Activated CD4-positive, alpha-beta T cell treated with anti-CD3 and anti-CD28 coated beads for 36 hours (primary cell): ENCODE measurements at regions not wholly inside any gene's neighbourhood (a gene's known extent, or its start where the extent isn't known, plus 50 kb on each side); places are given as distances from the start of the nearest gene placed in this dataset.
"Not testable (repeated sequence)": the region's sequence is repeated elsewhere in the genome, so short reads cannot be mapped to it uniquely, and the experiment has no call there.

ENCODE experiments used
- ATAC-seq: fragments of 200-7000 bp; cut with Tn5 transposase; one replicate; pipeline ENCODE4 v1.10.0; 2021; ENCODE audit warnings: mild to moderate bottlenecking, moderate library complexity
- CTCF ChIA-PET: fragments of 350-600 bp; sonication (Branson Sonifier 250); formaldehyde crosslinking; loops from one replicate; lab custom pipeline; 2021; ENCODE audit warnings: antibody characterized with exemption; lab: Charles Lee
- POLR2A ChIA-PET: fragments of 350-600 bp; sonication (Branson Sonifier 250); formaldehyde crosslinking; loops from one replicate; lab custom pipeline; 2021; ENCODE audit warnings: antibody characterized with exemption, inconsistent platforms; lab: Charles Lee
- DNase-seq: peaks from one replicate; pipeline ENCODE4 v3.0.0-alpha.2; 2020
- H3K27ac Mint-ChIP-seq: one replicate; pipeline ENCODE4 v1.8.0; 2021; ENCODE audit warnings: mixed read lengths
- H3K27me3 Mint-ChIP-seq: one replicate; pipeline ENCODE4 v1.8.0; 2021; ENCODE audit warnings: mixed read lengths
- H3K36me3 Mint-ChIP-seq: one replicate; pipeline ENCODE4 v1.8.0; 2021; ENCODE audit warnings: low read depth, mixed read lengths
- H3K4me1 Mint-ChIP-seq: one replicate; pipeline ENCODE4 v1.8.0; 2021; ENCODE audit warnings: mixed read lengths
- H3K4me3 Mint-ChIP-seq: one replicate; pipeline ENCODE4 v1.8.0; 2021; ENCODE audit warnings: mild to moderate bottlenecking, moderate library complexity, mixed read lengths
- H3K9me3 Mint-ChIP-seq: one replicate; pipeline ENCODE4 v1.8.0; 2021; ENCODE audit warnings: low read depth, mixed read lengths
- intact Hi-C, 2 experiments: fragments of 100-400 bp; cut with DNase I in 1 of 2; cut with micrococcal nuclease in 1 of 2; formaldehyde crosslinking; loops; one replicate each; pipeline versions ENCODE4 v1.14.2 to v1.15.1; 2022 to 2024; cut with DNase I, micrococcal nuclease

DNA sequence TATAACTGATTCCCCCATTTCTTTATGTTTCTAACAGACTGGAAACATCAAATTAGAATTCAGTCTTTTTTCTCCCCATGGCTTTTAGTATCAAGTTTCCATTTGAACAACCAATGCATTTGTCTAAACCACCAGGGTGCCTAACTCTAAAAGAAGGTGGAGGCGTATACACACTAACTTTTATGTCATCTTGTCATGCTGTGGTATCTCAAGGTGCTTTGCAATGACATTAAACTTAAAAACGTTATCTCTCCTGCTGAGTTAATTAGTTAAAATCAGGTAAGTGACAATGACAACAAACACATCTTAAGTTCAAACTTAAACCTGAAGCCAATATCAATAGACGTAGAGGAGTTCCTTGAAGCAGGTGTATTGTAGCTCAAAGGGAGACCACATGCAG, 1001.7 kb downstream of the PCDH17 start:
- POLR2A ChIA-PET, result no interaction called here
- no peak overlapping the region for H3K27ac Mint-ChIP-seq
- no peaks in the 10 kb centered on the region for H3K4me1 Mint-ChIP-seq
- no peak overlapping the region for H3K4me3 Mint-ChIP-seq
- CTCF ChIA-PET, result no interaction called here
- no peak for DNase-seq
- no peaks in the 10 kb centered on the region for H3K36me3 Mint-ChIP-seq
- peaks cover 3% of the 10 kb centered on the region for H3K9me3 Mint-ChIP-seq
- no peak for ATAC-seq
- intact Hi-C loops, result no loop called here
- no peaks in the 10 kb centered on the region for H3K27me3 Mint-ChIP-seq

DNA sequence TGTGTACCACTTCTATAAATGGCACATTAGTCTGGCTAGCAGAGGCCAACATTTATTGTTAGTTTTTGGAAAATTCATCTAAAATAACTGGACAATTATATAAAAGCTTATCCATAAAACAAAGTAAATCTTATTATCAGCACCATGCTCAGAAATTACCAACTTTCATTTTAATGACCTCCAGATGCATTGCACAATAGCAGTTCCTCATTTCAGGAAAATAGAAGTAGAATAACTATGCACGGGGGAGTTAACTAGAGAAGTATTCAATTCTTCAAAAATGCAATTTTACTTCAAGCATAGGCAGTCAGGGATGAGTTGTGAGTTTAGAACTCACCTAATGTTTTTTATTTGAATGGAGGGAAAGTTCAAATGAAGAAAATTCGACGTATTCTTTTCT, 1023.5 kb downstream of the PCDH17 start:
- Mint-ChIP-seq H3K4me1 (no peaks in the 10 kb centered on the region), H3K36me3 (no peaks in the 10 kb centered on the region), H3K27me3 (no peaks in the 10 kb centered on the region), H3K27ac (no peak overlapping the region), H3K4me3 (no peak overlapping the region), H3K9me3 (no peaks in the 10 kb centered on the region)
- no peak for ATAC-seq
- no peak for DNase-seq
- intact Hi-C loops, result no loop called here
- CTCF ChIA-PET, result no interaction called here
- POLR2A ChIA-PET, result no interaction called here

DNA sequence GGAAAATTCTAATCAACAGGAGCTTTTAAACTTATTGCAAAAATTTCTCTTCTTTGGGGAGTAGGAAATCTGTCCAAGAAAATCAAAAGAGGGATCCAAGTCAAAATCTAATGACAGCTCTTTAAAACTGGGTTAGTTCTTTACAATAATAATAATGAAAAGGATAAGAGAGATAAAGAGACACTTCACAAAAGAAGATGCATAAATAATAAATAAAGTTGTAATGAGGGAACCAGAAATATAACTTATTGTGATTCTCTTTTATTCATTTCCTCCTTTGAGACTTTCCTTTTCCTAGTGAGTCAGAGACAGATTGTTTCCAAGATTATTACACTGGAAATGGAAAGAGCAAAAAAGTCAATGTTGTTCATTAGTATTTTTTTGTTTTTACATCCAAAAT, 1029.3 kb downstream of the PCDH17 start:
- no peak for ATAC-seq
- no peaks in the 10 kb centered on the region for H3K27me3 Mint-ChIP-seq
- H3K36me3 Mint-ChIP-seq, result no peaks in the 10 kb centered on the region
- peaks cover 3% of the 10 kb centered on the region for H3K9me3 Mint-ChIP-seq
- H3K4me1 Mint-ChIP-seq, result no peaks in the 10 kb centered on the region
- ChIA-PET POLR2A (no interaction called here), CTCF (no interaction called here)
- DNase-seq, result no peak
- H3K4me3 Mint-ChIP-seq, result no peak overlapping the region
- no peak overlapping the region for H3K27ac Mint-ChIP-seq
- intact Hi-C loops, result no loop called here

DNA sequence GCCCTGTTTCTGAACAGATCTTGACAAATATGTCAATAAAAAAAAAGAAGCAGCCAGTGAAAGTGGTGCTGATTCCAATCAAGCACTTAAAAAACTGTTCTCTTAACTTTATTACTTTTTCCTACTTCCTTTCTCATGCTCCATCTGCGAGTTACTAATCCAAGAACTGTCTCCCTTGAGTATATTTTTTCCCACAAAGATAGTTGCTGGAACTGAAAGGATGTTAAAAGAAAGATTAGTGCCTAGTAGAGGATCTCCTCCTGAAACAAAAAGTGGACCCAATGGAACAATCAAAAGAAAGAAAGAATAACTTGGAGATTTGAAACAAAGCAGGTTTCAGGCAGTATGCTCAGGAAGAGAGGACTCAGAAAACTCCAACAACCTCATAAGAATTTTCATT, 1034.8 kb downstream of the PCDH17 start:
- CTCF ChIA-PET, result no interaction called here
- intact Hi-C loops, result no loop called here
- no peak for DNase-seq
- H3K4me3 Mint-ChIP-seq, result no peak overlapping the region
- POLR2A ChIA-PET, result no interaction called here
- H3K27ac Mint-ChIP-seq, result no peak overlapping the region
- no peaks in the 10 kb centered on the region for H3K4me1 Mint-ChIP-seq
- H3K36me3 Mint-ChIP-seq, result no peaks in the 10 kb centered on the region
- H3K27me3 Mint-ChIP-seq, result no peaks in the 10 kb centered on the region
- peaks cover 3% of the 10 kb centered on the region for H3K9me3 Mint-ChIP-seq
- no peak for ATAC-seq

DNA sequence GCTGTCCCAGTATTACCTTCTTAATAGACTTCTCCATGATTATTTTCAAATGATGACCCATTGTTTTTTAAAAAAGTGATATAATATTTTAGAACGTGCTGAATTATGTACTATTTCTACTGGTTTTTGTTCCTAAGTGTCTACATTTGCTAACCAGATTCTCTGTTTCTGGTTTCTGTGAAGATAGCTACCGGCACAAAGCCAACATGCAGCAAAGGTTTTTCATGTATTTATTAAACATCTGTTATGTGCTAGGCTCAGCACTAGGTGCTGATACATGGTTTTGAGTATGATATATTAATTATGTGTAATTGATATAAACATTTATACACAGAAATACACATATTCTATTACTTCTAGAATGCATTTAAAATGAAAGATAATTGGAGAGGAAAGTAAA, 1035.6 kb downstream of the PCDH17 start:
- no peaks in the 10 kb centered on the region for H3K27me3 Mint-ChIP-seq
- DNase-seq (no peak), ATAC-seq (no peak)
- no peaks in the 10 kb centered on the region for H3K36me3 Mint-ChIP-seq
- CTCF ChIA-PET, result no interaction called here
- peaks cover 3% of the 10 kb centered on the region for H3K9me3 Mint-ChIP-seq
- POLR2A ChIA-PET, result no interaction called here
- no peaks in the 10 kb centered on the region for H3K4me1 Mint-ChIP-seq
- intact Hi-C loops, result no loop called here
- H3K27ac Mint-ChIP-seq, result no peak overlapping the region
- no peak overlapping the region for H3K4me3 Mint-ChIP-seq

DNA sequence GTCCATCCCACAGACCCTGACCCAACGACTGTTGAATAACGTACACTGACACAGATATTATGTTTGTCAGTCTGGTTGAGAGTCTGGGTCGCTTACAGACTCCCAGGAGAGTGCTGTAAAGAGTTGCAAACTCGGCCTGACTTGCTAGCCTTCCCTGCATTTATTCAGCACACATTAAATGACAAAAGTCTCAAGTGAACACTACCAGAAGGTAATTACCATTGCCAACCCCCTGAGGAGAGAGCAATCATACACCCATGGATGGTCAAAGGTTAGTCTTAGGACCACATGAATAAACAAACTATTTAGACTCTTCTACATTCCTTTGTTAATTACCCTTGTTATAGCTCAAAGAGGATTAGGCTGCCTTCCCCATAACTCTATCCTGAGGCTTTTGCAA, 1048.6 kb downstream of the PCDH17 start:
- DNase-seq, result no peak
- Mint-ChIP-seq H3K4me1 (no peaks in the 10 kb centered on the region), H3K9me3 (peaks cover 4% of the 10 kb centered on the region), H3K27me3 (no peaks in the 10 kb centered on the region), H3K4me3 (no peak overlapping the region), H3K36me3 (no peaks in the 10 kb centered on the region), H3K27ac (no peak overlapping the region)
- CTCF ChIA-PET, result no interaction called here
- ATAC-seq, result no peak
- intact Hi-C loops, result loop anchor here in 1 of 2 experiments (1.0 kb wide), 1 partner anchor 12 kb away; no protein-coding TSS in a partner anchor
- POLR2A ChIA-PET, result no interaction called here

DNA sequence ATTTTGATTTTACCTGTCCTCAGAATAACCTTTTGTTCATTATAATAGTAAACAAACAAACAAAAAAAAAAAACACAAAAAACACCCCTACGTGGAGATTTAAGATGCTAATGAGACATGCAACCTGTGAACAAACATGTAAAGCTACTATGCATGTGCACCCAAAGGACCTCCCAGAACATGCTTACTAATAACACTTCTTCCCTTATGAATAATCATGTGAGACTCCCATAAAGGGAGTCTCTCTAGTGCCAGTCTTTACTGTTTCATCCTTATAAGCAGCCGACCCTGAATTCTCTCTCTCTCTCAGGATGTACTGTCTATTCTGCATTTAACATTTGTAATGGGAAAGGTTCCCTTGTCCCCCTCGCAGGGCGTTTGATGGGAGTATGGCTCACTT, 1051.1 kb downstream of the PCDH17 start:
- no peak for ATAC-seq
- Mint-ChIP-seq H3K27ac (no peak overlapping the region), H3K27me3 (no peaks in the 10 kb centered on the region), H3K4me1 (no peaks in the 10 kb centered on the region), H3K4me3 (no peak overlapping the region), H3K9me3 (peaks cover 4% of the 10 kb centered on the region), H3K36me3 (no peaks in the 10 kb centered on the region)
- CTCF ChIA-PET, result no interaction called here
- intact Hi-C loops, result no loop called here
- POLR2A ChIA-PET, result no interaction called here
- no peak for DNase-seq

DNA sequence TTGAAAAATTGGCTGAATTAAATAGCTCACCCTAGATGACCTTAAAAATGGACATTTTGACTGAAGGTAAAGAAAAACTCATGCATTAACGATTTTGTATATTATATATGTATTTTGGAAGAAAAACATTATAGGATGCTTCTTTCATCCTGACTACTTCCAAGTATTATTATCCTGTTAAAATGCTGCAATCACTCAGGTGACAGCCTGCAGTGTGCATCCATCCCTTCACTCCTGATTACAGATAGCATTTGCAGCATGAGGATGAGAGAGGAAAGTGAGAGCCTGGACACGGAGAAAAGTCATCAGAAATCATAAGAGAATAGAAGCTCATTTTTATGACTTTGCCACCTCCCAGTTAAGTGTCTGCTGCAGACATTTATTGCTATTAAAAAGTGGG, 1055.6 kb downstream of the PCDH17 start:
- Mint-ChIP-seq H3K9me3 (peaks cover 5% of the 10 kb centered on the region), H3K4me3 (no peak overlapping the region), H3K36me3 (no peaks in the 10 kb centered on the region), H3K27ac (no peak overlapping the region), H3K4me1 (no peaks in the 10 kb centered on the region), H3K27me3 (no peaks in the 10 kb centered on the region)
- ChIA-PET CTCF (no interaction called here), POLR2A (no interaction called here)
- DNase-seq (no peak), ATAC-seq (no peak)
- intact Hi-C loops, result no loop called here

DNA sequence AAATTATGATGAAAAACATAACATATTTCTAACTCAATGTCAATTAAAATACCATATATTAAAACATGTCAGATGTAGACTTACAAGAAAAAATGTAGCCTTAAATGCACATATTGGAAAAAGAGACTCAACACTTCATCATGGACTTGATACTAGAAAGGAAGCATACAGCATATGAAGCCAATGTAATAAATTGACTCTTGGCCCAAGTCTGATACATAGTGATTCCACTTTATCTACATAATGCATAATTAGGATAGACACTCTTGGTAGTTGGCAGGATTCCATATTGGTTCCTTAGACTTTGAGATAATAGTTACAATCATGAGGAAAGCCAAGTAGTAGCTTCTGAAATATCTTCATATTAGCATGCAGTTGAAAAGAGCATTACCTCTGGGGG, 1067.0 kb downstream of the PCDH17 start:
- H3K4me3 Mint-ChIP-seq, result no peak overlapping the region
- DNase-seq, result no peak
- H3K9me3 Mint-ChIP-seq, result peaks cover 4% of the 10 kb centered on the region
- ATAC-seq, result no peak
- H3K27ac Mint-ChIP-seq, result no peak overlapping the region
- intact Hi-C loops, result no loop called here
- CTCF ChIA-PET, result no interaction called here
- H3K27me3 Mint-ChIP-seq, result no peaks in the 10 kb centered on the region
- POLR2A ChIA-PET, result no interaction called here
- no peaks in the 10 kb centered on the region for H3K36me3 Mint-ChIP-seq
- H3K4me1 Mint-ChIP-seq, result no peaks in the 10 kb centered on the region

DNA sequence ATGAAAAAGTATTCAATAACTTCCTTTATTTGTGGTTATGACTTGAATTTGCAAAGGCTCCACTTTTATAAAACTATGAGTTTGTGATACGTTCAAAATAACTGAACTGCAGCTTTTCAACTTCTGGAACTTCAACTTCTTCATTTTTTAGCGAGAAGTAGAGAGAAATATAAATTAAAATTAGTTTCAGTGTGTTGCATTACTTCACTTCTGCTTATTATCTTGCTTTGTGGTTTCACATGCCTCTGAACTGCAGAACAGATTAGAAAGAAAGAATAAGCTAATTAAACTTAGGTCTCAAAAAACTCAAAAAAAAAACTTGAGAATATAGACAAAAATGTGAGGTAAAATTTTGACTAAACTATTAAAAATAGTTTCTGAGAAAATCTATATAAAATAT, 1073.4 kb downstream of the PCDH17 start:
- ChIA-PET CTCF (interaction anchor here (0.6 kb wide), 1 partner anchor 12 kb away, joined by 3 read pairs; no protein-coding TSS in a partner anchor), POLR2A (no interaction called here)
- DNase-seq, result no peak
- Mint-ChIP-seq H3K27ac (no peak overlapping the region), H3K9me3 (peaks cover 4% of the 10 kb centered on the region), H3K4me1 (no peaks in the 10 kb centered on the region), H3K27me3 (no peaks in the 10 kb centered on the region), H3K36me3 (no peaks in the 10 kb centered on the region), H3K4me3 (no peak overlapping the region)
- intact Hi-C loops, result no loop called here
- no peak for ATAC-seq

DNA sequence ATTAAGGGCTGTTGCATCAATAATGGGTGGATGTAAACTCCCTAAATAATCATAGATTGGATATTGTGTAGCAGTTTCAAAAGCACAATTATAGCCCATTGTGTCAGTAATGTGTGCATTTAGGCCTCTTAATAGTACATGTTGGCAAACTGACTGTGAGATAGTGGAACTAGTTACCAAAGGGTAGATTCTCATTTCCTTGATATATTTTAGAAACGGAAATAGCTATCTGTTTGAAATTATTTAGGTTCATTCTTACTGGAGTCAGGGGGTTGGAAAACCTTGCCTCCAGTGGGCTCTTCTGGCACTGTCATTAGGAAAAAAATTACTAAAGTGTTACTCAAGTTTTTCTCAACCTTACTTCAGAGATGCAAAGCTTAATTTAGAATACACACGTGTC, 1074.9 kb downstream of the PCDH17 start:
- CTCF ChIA-PET, result no interaction called here
- POLR2A ChIA-PET, result no interaction called here
- Mint-ChIP-seq H3K4me1 (no peaks in the 10 kb centered on the region), H3K4me3 (no peak overlapping the region), H3K27ac (no peak overlapping the region), H3K27me3 (no peaks in the 10 kb centered on the region), H3K36me3 (no peaks in the 10 kb centered on the region), H3K9me3 (peaks cover 8% of the 10 kb centered on the region)
- intact Hi-C loops, result no loop called here
- DNase-seq (no peak), ATAC-seq (no peak)

DNA sequence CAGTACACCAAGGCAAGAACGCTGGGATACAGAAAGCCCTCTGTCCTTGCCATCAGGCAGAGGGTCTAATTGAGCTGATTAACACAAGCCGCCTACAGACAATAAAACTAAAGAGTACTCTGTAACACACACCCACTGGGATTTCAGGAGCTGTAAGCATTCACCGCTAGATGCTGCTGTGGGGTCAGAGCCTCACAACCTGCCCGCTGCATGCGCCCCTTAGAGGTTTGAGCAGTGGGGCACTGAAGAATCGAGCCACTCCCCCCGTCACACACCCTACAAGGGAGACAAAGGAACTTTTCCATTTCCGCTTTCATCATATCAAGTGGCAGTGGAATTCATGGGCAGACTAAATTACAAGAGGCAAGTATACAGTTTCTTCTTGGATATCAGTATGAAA, 1080.6 kb downstream of the PCDH17 start:
- Mint-ChIP-seq H3K4me3 (no peak overlapping the region), H3K9me3 (peaks cover 8% of the 10 kb centered on the region), H3K27ac (no peak overlapping the region), H3K27me3 (no peaks in the 10 kb centered on the region), H3K36me3 (no peaks in the 10 kb centered on the region), H3K4me1 (no peaks in the 10 kb centered on the region)
- POLR2A ChIA-PET, result no interaction called here
- DNase-seq, result no peak
- no peak for ATAC-seq
- intact Hi-C loops, result no loop called here
- CTCF ChIA-PET, result no interaction called here

DNA sequence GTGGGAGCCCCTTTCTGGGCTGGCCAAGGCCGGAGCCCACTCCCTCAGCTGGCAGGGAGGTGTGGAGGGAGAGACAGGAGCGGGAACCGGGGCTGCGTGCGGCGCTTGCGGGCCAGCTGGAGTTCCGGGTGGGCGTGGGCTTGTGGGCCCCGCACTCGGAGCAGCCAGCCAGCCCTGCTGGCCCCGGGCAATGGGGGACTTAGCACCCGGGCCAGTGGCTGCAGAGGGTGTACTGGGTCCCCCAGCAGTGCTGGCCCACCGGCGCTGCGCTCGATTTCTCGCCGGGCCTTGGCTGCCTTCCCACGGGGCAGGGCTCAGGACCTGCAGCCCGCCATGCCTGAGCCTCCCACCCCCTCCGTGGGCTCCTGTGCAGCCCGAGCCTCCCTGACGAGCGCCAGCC, 1082.5 kb downstream of the PCDH17 start:
- ATAC-seq, POLR2A ChIA-PET, H3K27ac Mint-ChIP-seq, H3K4me3 Mint-ChIP-seq, CTCF ChIA-PET, DNase-seq, H3K4me1 Mint-ChIP-seq, H3K9me3 Mint-ChIP-seq, intact Hi-C loops, H3K27me3 Mint-ChIP-seq, H3K36me3 Mint-ChIP-seq: not testable (repeated sequence)
